ENCODE measurements at regions not wholly inside any gene's neighbourhood (a gene's known extent, or its start where the extent isn't known, plus 50 kb on each side); places are given as distances from the start of the nearest gene placed in this dataset.

DNA sequence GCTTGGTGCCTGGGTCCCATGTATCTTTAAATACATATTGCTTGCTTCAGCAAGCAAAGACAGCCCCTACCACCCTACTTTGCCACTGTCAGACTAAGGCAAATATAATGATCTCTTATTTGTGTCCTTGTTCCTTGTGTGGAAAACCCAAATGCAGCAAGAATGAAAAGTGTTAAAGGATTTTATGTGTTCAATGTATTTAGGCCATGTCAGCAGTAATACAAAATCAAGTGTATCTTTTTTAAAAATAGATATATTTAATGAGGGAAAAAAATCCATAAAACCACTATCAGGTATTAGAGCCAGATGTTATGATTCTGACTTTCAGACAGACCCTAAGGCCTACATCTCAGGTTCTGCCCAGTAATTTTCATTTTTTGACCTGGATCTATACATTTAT, 374.5 kb downstream of the SEC14L1 start:
- Mint-ChIP-seq H3K9me3 (no peaks in the 10 kb centered on the region), H3K27ac (ENCODE audit: low read depth) (no peak overlapping the region), H3K27me3 (no peaks in the 10 kb centered on the region), H3K4me3 (no peak overlapping the region), H3K36me3 (ENCODE audit: insufficient read depth) (no peaks in the 10 kb centered on the region), H3K4me1 (no peaks in the 10 kb centered on the region)
- ATAC-seq (replicated peaks; ENCODE audit: extremely low read depth, poor library complexity, severe bottlenecking) (no peak), DNase-seq (ENCODE audit: low spot score in 2 of 2) (no peak)

DNA sequence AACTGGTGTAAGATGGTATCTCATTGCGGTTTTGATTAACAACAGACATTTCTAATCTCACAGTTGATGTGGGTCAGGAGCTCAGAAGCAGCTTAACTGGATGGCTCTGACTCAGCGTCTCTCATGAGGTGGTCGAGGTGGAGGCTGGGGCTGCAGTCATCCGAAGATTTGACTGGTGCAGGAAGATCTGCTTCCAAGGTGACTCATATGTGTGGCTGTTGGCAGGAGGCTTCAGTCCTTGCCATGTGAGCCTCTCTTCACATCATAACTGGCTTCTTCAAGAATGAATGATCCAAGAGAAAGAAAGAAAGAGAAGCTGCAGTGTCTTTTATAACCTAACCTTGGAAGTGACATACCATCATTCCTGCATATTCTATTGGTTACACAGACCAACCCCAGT, 376.1 kb downstream of the SEC14L1 start:
- H3K4me3 Mint-ChIP-seq = no peak overlapping the region
- H3K27me3 Mint-ChIP-seq = no peaks in the 10 kb centered on the region
- H3K4me1 Mint-ChIP-seq = no peaks in the 10 kb centered on the region
- peak; percentile 81 for ATAC-seq (replicated peaks; ENCODE audit: extremely low read depth, poor library complexity, severe bottlenecking)
- H3K9me3 Mint-ChIP-seq = no peaks in the 10 kb centered on the region
- H3K36me3 Mint-ChIP-seq (ENCODE audit: insufficient read depth) = no peaks in the 10 kb centered on the region
- no peak for DNase-seq (ENCODE audit: low spot score in 2 of 2)
- H3K27ac Mint-ChIP-seq (ENCODE audit: low read depth) = no peak overlapping the region

DNA sequence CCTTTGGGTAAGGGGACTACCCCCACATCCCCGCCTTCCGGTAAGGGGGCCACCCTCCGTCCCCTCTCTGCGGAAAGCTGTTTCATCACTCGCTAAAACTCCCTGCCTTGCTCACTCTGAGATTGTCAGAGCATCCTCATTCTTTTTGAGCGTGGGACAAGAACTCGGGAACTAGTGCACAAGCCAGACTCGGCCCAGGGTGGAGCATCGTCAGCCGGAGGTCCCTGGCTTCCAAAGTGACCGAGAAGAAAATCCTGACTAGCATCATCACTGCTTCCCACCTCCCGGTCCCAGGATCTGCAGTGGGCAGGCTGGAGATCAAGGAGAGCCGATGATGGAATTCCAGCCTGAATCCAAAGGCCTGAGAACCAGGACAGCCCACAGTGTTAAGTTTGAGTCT, 380.3 kb downstream of the SEC14L1 start:
- Mint-ChIP-seq H3K27me3 (no peaks in the 10 kb centered on the region), H3K4me1 (no peaks in the 10 kb centered on the region), H3K9me3 (no peaks in the 10 kb centered on the region), H3K36me3 (ENCODE audit: insufficient read depth) (no peaks in the 10 kb centered on the region), H3K4me3 (no peak overlapping the region), H3K27ac (ENCODE audit: low read depth) (no peak overlapping the region)
- no peak for ATAC-seq (replicated peaks; ENCODE audit: extremely low read depth, poor library complexity, severe bottlenecking)
- no peak for DNase-seq (ENCODE audit: low spot score in 2 of 2)

DNA sequence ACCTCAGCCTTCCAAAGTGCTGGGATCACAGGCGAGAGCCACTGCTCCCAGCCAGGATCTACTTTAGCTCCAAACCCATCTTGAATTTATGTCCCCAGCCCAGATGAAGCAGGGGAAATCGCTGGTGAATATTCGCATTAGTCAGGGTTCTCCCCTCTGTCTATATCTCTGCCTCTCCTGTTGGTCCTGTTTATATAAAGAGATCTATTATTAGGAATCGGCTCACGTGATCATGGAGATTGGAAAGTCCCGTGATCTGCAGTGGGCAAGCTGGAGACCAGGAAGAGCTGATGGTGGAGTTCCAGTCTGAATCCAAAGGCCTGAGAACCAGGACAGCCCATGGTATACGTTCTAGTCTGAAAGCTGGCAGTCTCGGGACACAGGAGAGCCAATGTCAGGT, 382.8 kb downstream of the SEC14L1 start:
- Mint-ChIP-seq H3K9me3 (no peaks in the 10 kb centered on the region), H3K27ac (ENCODE audit: low read depth) (no peak overlapping the region), H3K4me3 (no peak overlapping the region), H3K27me3 (peaks cover 17% of the 10 kb centered on the region), H3K36me3 (ENCODE audit: insufficient read depth) (no peaks in the 10 kb centered on the region), H3K4me1 (no peaks in the 10 kb centered on the region)
- DNase-seq (ENCODE audit: low spot score in 2 of 2) (no peak), ATAC-seq (replicated peaks; ENCODE audit: extremely low read depth, poor library complexity, severe bottlenecking) (no peak)

DNA sequence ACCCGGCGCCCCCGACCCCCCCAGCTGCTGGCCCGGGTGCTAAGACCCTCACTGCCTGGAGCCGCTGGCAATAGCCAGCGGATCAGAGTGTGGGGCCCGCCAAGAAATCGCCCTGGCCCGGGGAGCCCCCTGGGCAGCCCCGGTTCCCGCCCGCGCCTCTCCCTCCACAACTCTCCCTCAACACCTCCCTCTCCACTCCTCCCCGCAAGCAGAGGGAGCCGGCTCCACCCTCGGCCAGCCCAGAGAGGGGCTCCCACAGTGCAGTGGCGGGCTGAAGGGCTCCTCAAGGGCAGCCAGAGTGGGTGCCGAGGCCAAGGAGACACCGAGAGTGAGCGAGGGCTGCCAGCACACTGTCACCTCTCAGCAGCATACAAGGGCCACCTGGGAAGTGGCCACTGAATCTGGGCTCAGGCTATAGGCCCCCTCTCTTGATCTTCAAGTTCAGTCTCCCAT, 385.5 kb downstream of the SEC14L1 start:
- no peaks in the 10 kb centered on the region for H3K9me3 Mint-ChIP-seq
- no peak for DNase-seq (ENCODE audit: low spot score in 2 of 2)
- H3K27ac Mint-ChIP-seq (ENCODE audit: low read depth) = no peak overlapping the region
- no peaks in the 10 kb centered on the region for H3K4me1 Mint-ChIP-seq
- H3K4me3 Mint-ChIP-seq = no peak overlapping the region
- no peak for ATAC-seq (replicated peaks; ENCODE audit: extremely low read depth, poor library complexity, severe bottlenecking)
- peaks cover 1% of the 10 kb centered on the region for H3K36me3 Mint-ChIP-seq (ENCODE audit: insufficient read depth)
- H3K27me3 Mint-ChIP-seq = peaks cover 17% of the 10 kb centered on the region

DNA sequence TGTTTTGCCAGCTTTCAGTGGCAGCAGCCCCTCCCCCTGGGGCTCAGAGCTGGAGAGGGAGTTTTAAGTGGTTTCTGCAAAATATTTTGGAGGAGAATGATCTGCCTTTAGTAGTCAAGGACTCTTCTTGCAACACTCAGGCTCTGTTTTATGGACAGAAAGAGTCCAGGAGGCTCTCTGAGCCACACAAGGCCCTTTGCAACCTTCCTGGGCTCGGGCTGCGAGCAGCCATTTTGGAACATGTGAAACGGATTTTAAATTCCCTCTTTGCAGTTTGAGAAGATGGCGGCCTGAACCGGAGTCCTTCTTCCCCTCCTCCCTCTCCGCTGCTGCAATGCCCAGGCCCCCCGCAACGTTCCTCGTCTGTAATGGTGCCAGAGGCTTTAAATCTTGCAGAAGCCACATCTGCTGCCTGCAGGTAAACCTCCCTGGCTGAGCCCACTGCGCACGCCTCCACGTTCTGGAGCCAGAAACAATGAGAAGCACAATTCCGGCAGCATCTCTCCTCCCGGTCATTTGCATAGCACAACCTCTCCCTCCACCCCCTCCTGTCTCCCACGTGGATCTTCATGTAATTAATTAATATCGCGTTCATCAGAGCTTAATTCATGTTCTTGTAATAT, 386.1 kb downstream of the SEC14L1 start:
- H3K27ac Mint-ChIP-seq (ENCODE audit: low read depth) = no peak overlapping the region
- no peak for ATAC-seq (replicated peaks; ENCODE audit: extremely low read depth, poor library complexity, severe bottlenecking)
- H3K27me3 Mint-ChIP-seq = peaks cover 17% of the 10 kb centered on the region

DNA sequence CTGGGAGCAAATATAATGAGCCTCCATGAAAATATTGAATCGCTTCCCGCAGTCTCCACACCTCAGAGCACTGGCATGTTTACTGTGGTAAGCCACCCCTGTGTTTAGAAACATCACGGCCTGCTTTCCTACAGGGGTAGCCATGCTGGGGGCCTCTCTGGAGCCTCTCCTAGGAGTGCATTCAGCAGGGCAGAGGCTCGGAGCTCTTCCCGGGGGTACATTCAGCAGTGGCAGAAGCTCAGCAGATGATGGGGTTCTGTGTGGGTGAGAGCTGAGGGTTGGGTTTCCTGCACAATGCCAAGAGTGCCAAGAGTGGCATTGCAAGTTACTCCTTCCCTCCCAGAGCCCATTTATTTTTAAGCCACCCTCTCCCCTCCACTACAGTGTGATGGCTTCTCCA, 386.6 kb downstream of the SEC14L1 start:
- no peaks in the 10 kb centered on the region for H3K4me1 Mint-ChIP-seq
- peaks cover 1% of the 10 kb centered on the region for H3K36me3 Mint-ChIP-seq (ENCODE audit: insufficient read depth)
- no peaks in the 10 kb centered on the region for H3K9me3 Mint-ChIP-seq
- H3K4me3 Mint-ChIP-seq = no peak overlapping the region
- peaks cover 17% of the 10 kb centered on the region for H3K27me3 Mint-ChIP-seq
- ATAC-seq (replicated peaks; ENCODE audit: extremely low read depth, poor library complexity, severe bottlenecking) (no peak), DNase-seq (ENCODE audit: low spot score in 2 of 2) (no peak)
- no peak overlapping the region for H3K27ac Mint-ChIP-seq (ENCODE audit: low read depth)

More for the DNA sequence above, 386.1 kb downstream of the SEC14L1 start:
- Mint-ChIP-seq H3K4me1 (no peaks in the 10 kb centered on the region), H3K9me3 (no peaks in the 10 kb centered on the region), H3K4me3 (no peak overlapping the region), H3K36me3 (ENCODE audit: insufficient read depth) (peaks cover 1% of the 10 kb centered on the region)
- DNase-seq (ENCODE audit: low spot score in 2 of 2) = no peak

DNA sequence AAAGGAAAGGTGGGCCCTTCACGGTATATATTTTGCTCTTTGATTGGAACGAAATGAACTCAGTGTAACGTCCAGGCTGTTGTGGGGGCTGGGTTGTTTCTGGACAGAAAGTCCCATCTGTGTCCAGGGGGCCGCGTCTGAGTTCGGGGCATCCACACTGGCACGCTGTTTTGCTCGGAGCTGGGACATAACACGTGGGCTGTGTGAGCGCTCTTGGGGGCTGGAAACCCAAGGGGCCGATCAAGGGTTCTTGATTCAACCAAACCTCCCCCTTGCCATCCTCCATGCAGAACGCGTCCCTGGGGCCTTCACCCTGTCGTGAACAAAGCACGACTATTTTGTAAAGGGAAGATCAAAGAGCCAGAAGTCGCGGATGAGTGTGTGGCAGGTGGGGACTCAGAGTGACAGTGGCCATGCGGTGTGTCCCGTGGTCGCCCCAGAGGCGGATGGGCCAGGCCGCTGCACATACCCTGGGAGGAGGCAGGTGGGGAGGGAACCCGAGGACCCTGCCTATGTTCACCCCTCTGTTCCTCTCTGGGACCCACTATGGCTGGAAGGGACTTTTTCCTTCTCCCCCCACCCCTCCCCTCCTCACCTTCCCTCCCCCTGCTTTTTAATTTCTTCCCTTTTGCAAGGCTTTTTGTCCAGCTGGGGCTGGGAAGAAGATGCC, 387.2 kb downstream of the SEC14L1 start:
- Mint-ChIP-seq H3K9me3 (no peaks in the 10 kb centered on the region), H3K27ac (ENCODE audit: low read depth) (no peak overlapping the region), H3K27me3 (peaks cover 17% of the 10 kb centered on the region), H3K4me3 (no peak overlapping the region), H3K36me3 (ENCODE audit: insufficient read depth) (peaks cover 1% of the 10 kb centered on the region), H3K4me1 (no peaks in the 10 kb centered on the region)
- no peak for DNase-seq (ENCODE audit: low spot score in 2 of 2)
- ATAC-seq (replicated peaks; ENCODE audit: extremely low read depth, poor library complexity, severe bottlenecking) = no peak

DNA sequence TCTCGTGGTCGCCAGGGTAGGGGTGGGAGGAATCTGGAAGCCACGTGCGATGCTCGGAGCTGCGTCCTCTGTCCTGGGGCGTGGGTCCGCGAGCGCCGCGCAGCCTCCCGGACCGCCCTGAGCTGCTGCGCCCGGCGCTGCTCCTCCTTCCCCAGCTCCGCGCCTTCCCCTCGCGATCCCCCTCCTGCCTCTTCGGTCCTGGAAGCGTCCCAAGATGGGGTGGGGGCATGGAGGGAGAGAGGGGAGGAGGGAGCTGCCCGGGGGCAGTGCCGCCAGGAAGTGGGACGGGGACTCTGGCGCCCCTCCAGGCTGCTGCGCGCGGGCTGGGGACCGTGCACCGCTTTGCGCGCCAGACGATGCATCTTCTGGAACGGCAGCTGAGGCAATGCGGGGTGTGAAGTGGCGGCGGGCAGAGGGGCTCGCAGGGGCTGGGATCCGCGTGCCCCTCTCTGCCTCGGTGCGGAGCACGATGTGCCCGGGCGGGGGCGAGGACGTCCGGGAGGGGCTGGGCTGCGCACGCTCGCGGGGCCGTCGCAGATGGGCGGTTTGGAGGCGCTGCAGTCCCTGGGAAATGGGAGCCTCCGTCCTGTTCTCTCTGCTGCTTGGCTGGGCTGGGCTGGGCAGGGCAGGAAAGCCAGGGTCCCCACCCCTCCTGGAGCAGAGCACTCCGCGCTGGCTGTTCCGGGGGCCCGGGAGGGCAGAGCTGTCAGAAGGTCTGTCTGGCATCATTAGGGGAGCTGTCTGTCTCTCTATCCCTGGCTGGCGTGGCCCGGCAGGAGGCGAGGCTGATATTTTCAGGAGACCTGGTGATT, 388.0 kb downstream of the SEC14L1 start:
- Mint-ChIP-seq H3K9me3 (no peaks in the 10 kb centered on the region), H3K27ac (ENCODE audit: low read depth) (no peak overlapping the region), H3K36me3 (ENCODE audit: insufficient read depth) (peaks cover 1% of the 10 kb centered on the region), H3K4me1 (no peaks in the 10 kb centered on the region), H3K4me3 (peak overlapping the region; percentile 7), H3K27me3 (peaks cover 17% of the 10 kb centered on the region)
- DNase-seq (ENCODE audit: low spot score in 2 of 2) (no peak), ATAC-seq (replicated peaks; ENCODE audit: extremely low read depth, poor library complexity, severe bottlenecking) (no peak)

DNA sequence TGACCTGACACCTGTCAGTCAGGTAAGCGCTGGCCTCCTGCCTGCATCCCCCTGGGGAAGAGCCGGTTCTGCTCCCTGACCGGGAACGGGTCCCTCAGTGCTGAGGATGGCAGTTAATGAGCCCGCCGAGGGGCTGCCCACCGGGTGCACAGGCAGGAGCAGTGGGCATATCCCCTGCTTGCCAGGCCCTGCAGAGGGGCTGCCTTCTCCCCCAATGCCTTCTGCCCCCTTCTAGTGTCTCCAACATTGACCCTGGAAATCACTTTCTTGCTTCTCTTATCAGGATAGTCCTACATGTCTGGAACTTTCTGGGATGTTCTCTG, 388.5 kb downstream of the SEC14L1 start:
- peaks cover 17% of the 10 kb centered on the region for H3K27me3 Mint-ChIP-seq
- peaks cover 2% of the 10 kb centered on the region for H3K4me1 Mint-ChIP-seq
- no peak overlapping the region for H3K27ac Mint-ChIP-seq (ENCODE audit: low read depth)
- H3K9me3 Mint-ChIP-seq = no peaks in the 10 kb centered on the region
- no peak for ATAC-seq (replicated peaks; ENCODE audit: extremely low read depth, poor library complexity, severe bottlenecking)
- DNase-seq (ENCODE audit: low spot score in 2 of 2) = no peak
- H3K36me3 Mint-ChIP-seq (ENCODE audit: insufficient read depth) = peaks cover 1% of the 10 kb centered on the region
- H3K4me3 Mint-ChIP-seq = peak overlapping the region; percentile 7

DNA sequence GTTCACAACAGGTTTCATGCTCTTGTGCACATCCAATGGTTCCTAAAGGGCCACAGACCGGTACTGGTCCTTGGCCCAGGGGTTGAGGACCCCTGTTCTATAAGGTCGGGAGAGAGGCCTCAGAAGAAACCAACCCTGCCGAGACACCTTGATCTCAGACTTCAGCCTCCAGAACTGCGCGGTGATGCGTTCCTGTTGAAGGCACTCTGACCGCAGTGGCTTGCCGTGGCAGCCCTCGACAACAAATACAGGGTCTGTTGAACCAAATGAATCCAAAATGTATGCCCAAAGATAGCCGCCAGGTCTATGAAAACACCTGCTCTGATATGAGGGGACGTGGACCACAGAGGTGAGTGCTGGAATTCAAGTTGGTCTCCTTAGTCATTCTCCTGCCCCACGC, 389.8 kb downstream of the SEC14L1 start:
- Mint-ChIP-seq H3K4me3 (no peak overlapping the region), H3K27ac (ENCODE audit: low read depth) (no peak overlapping the region), H3K27me3 (peaks cover 17% of the 10 kb centered on the region), H3K36me3 (ENCODE audit: insufficient read depth) (peaks cover 1% of the 10 kb centered on the region), H3K9me3 (no peaks in the 10 kb centered on the region), H3K4me1 (peaks cover 6% of the 10 kb centered on the region)
- ATAC-seq (replicated peaks; ENCODE audit: extremely low read depth, poor library complexity, severe bottlenecking) (no peak), DNase-seq (ENCODE audit: low spot score in 2 of 2) (no peak)

DNA sequence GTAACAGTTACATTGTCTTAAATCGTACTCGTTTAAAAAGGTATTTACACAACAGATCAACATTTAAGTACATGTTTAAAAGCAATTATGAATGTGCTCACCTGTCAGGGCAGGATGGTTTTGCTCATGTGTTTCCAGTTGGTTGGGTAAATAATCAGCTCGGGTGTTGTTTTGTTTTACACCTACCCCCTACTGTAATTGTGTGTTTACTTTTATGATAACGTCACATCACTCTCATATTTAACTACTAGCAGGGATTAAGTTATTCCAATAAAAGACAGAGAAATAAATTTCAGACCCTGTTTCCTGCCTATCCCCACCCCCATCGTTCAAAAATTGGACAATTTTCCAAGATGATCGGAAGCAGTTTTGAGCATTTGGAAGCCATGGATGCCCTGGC, 390.2 kb downstream of the SEC14L1 start:
- DNase-seq (ENCODE audit: low spot score in 2 of 2) (no peak), ATAC-seq (replicated peaks; ENCODE audit: extremely low read depth, poor library complexity, severe bottlenecking) (no peak)
- H3K27me3 Mint-ChIP-seq = peaks cover 17% of the 10 kb centered on the region
- peaks cover 1% of the 10 kb centered on the region for H3K36me3 Mint-ChIP-seq (ENCODE audit: insufficient read depth)
- H3K4me1 Mint-ChIP-seq = peaks cover 10% of the 10 kb centered on the region
- H3K9me3 Mint-ChIP-seq = no peaks in the 10 kb centered on the region
- H3K4me3 Mint-ChIP-seq = no peak overlapping the region
- no peak overlapping the region for H3K27ac Mint-ChIP-seq (ENCODE audit: low read depth)

DNA sequence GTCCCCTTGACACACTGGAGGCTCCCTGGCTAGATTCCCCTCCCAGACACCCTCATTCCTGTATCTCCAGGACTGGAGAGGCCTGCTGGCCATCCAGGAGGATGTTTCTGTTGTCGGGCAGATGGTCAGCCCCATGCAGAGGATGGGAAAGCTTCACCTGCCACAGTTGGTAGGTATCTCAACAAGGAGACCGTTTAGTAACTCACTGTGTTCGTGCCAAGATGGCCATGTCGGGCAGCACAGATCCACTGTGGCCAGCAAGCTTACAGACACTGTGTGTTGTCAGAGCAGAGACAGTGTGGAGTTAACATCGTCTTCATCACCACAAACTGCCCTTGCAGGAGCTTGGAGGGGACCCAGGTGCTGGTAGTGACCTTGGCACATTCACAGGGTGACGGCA, 390.9 kb downstream of the SEC14L1 start:
- ATAC-seq (replicated peaks; ENCODE audit: extremely low read depth, poor library complexity, severe bottlenecking) = no peak
- Mint-ChIP-seq H3K4me1 (peaks cover 11% of the 10 kb centered on the region), H3K36me3 (ENCODE audit: insufficient read depth) (peaks cover 1% of the 10 kb centered on the region), H3K9me3 (no peaks in the 10 kb centered on the region), H3K4me3 (no peak overlapping the region), H3K27me3 (peaks cover 16% of the 10 kb centered on the region), H3K27ac (ENCODE audit: low read depth) (no peak overlapping the region)
- DNase-seq (ENCODE audit: low spot score in 2 of 2) = no peak
